ENCODE measurements at regions not wholly inside any gene's neighbourhood (a gene's known extent, or its start where the extent isn't known, plus 50 kb on each side); places are given as distances from the start of the nearest gene placed in this dataset.

- no TSS peak for BruUV-seq (replicated peaks)
- no peak overlapping the region for H3K4me3 ChIP-seq (ENCODE audit: low read depth, low read length, poor library complexity, severe bottlenecking)
- ChIA-PET CTCF (no interaction called here), POLR2A (ENCODE audit: low non-redundant PET) (no interaction called here)
- no peaks in the 10 kb centered on the region for H3K36me3 ChIP-seq (ENCODE audit: insufficient read depth, low read length, poor library complexity, severe bottlenecking)
- intact Hi-C loops (cut with micrococcal nuclease; ENCODE audit: unreplicated experiment): no loop called here
- no peak for TF ChIP-seq CTCF (conservative IDR thresholded peaks at IDR 0.05; ENCODE audit: low read depth, low read length)
- TF ChIP-seq EZH2 (IDR thresholded peaks at IDR 0.05; ENCODE audit: borderline replicate concordance, low read depth, low read length, poor library complexity, severe bottlenecking): no peak
- H3K27ac ChIP-seq (ENCODE audit: low read depth, low read length, poor library complexity, severe bottlenecking): no peak overlapping the region
- no peaks in the 10 kb centered on the region for H3K9me3 ChIP-seq (ENCODE audit: low read depth, low read length, poor library complexity, severe bottlenecking)
- H3K27me3 ChIP-seq (replicated peaks; ENCODE audit: insufficient read depth, low read depth, low read length, poor library complexity): no peaks in the 10 kb centered on the region
- no peaks in the 10 kb centered on the region for H3K4me1 ChIP-seq (ENCODE audit: insufficient read depth, low read length, poor library complexity, severe bottlenecking)
- no peak for DNase-seq (ENCODE audit: low spot score)
Measured at GRCh38 chr21:28547766-28548165, 444.9 kb downstream of the LTN1 start.

GRCh38 chr21:28543975-28544374 lies 448.7 kb downstream of the LTN1 start:
- POLR2A ChIA-PET (ENCODE audit: low non-redundant PET): no interaction called here
- no peak for DNase-seq (ENCODE audit: low spot score)

GRCh38 chr21:28541371-28542112 lies 451.1 kb downstream of the LTN1 start:
- H3K4me1 ChIP-seq (ENCODE audit: insufficient read depth, low read length, poor library complexity, severe bottlenecking): no peaks in the 10 kb centered on the region
- no peaks in the 10 kb centered on the region for H3K27me3 ChIP-seq (replicated peaks; ENCODE audit: insufficient read depth, low read depth, low read length, poor library complexity)
- H3K9me3 ChIP-seq (ENCODE audit: low read depth, low read length, poor library complexity, severe bottlenecking): no peaks in the 10 kb centered on the region
- intact Hi-C loops (cut with micrococcal nuclease; ENCODE audit: unreplicated experiment): no loop called here
- H3K27ac ChIP-seq (ENCODE audit: low read depth, low read length, poor library complexity, severe bottlenecking): no peak overlapping the region
- no TSS peak for BruUV-seq (replicated peaks)
- H3K36me3 ChIP-seq (ENCODE audit: insufficient read depth, low read length, poor library complexity, severe bottlenecking): no peaks in the 10 kb centered on the region
- TF ChIP-seq EZH2 (IDR thresholded peaks at IDR 0.05; ENCODE audit: borderline replicate concordance, low read depth, low read length, poor library complexity, severe bottlenecking): no peak
- no peak for TF ChIP-seq CTCF (conservative IDR thresholded peaks at IDR 0.05; ENCODE audit: low read depth, low read length)
- H3K4me3 ChIP-seq (ENCODE audit: low read depth, low read length, poor library complexity, severe bottlenecking): no peak overlapping the region
- CTCF ChIA-PET: no interaction called here
- POLR2A ChIA-PET (ENCODE audit: low non-redundant PET): no interaction called here
- DNase-seq (ENCODE audit: low spot score): no peak

More at GRCh38 chr21:28543975-28544374, 448.7 kb downstream of the LTN1 start:
- BruUV-seq (replicated peaks): no TSS peak
- H3K27me3 ChIP-seq (replicated peaks; ENCODE audit: insufficient read depth, low read depth, low read length, poor library complexity): no peaks in the 10 kb centered on the region
- H3K27ac ChIP-seq (ENCODE audit: low read depth, low read length, poor library complexity, severe bottlenecking): no peak overlapping the region
- H3K4me3 ChIP-seq (ENCODE audit: low read depth, low read length, poor library complexity, severe bottlenecking): no peak overlapping the region
- no peaks in the 10 kb centered on the region for H3K4me1 ChIP-seq (ENCODE audit: insufficient read depth, low read length, poor library complexity, severe bottlenecking)
- no peaks in the 10 kb centered on the region for H3K36me3 ChIP-seq (ENCODE audit: insufficient read depth, low read length, poor library complexity, severe bottlenecking)
- TF ChIP-seq CTCF (conservative IDR thresholded peaks at IDR 0.05; ENCODE audit: low read depth, low read length): no peak
- no peak for TF ChIP-seq EZH2 (IDR thresholded peaks at IDR 0.05; ENCODE audit: borderline replicate concordance, low read depth, low read length, poor library complexity, severe bottlenecking)
- CTCF ChIA-PET: no interaction called here
- H3K9me3 ChIP-seq (ENCODE audit: low read depth, low read length, poor library complexity, severe bottlenecking): no peaks in the 10 kb centered on the region
- intact Hi-C loops (cut with micrococcal nuclease; ENCODE audit: unreplicated experiment): no loop called here

Data from A673 (cell line).